Memory B cell (primary cell): ENCODE measurements at regions not wholly inside any gene's neighbourhood (a gene's known extent, or its start where the extent isn't known, plus 50 kb on each side); places are given as distances from the start of the nearest gene placed in this dataset.
"Not testable (repeated sequence)": the region's sequence is repeated elsewhere in the genome, so short reads cannot be mapped to it uniquely, and the experiment has no call there.

Source experiments
- ATAC-seq: fragments of 150-1000 bp; cut with Tn5 transposase; 2 replicates; pipeline ENCODE4 v1.10.0; 2021; ENCODE audit warnings: low read depth, mild to moderate bottlenecking, moderate library complexity
- DNase-seq, 2 donors: peaks; one replicate each; pipeline ENCODE4 v3.0.0; 2022; ENCODE audit warnings: low spot score in 2 of 2
- H3K27ac Mint-ChIP-seq: one replicate; pipeline ENCODE4 v1.8.0; 2022; ENCODE audit warnings: mild to moderate bottlenecking, moderate library complexity, mixed read lengths
- H3K27me3 Mint-ChIP-seq: one replicate; pipeline ENCODE4 v1.8.0; 2022; ENCODE audit warnings: mixed read lengths
- H3K36me3 Mint-ChIP-seq: one replicate; pipeline ENCODE4 v1.8.0; 2022; ENCODE audit warnings: mild to moderate bottlenecking, mixed read lengths
- H3K4me1 Mint-ChIP-seq: one replicate; pipeline ENCODE4 v1.8.0; 2022; ENCODE audit warnings: mixed read lengths
- H3K4me3 Mint-ChIP-seq: one replicate; pipeline ENCODE4 v1.8.0; 2022; ENCODE audit warnings: mild to moderate bottlenecking, moderate library complexity, mixed read lengths
- H3K9me3 Mint-ChIP-seq: one replicate; pipeline ENCODE4 v1.8.0; 2022; ENCODE audit warnings: mixed read lengths

- no peak for ATAC-seq
- peaks cover 4% of the 10 kb centered on the region for H3K9me3 Mint-ChIP-seq
- no peaks in the 10 kb centered on the region for H3K36me3 Mint-ChIP-seq
- no peak overlapping the region for H3K27ac Mint-ChIP-seq
- DNase-seq = no peak
- H3K4me3 Mint-ChIP-seq = no peak overlapping the region
- no peaks in the 10 kb centered on the region for H3K27me3 Mint-ChIP-seq
- no peaks in the 10 kb centered on the region for H3K4me1 Mint-ChIP-seq
These were observed 198.5 kb upstream of the ARPP21 start for GRCh38 chr3:35440826-35441225.

DNA sequence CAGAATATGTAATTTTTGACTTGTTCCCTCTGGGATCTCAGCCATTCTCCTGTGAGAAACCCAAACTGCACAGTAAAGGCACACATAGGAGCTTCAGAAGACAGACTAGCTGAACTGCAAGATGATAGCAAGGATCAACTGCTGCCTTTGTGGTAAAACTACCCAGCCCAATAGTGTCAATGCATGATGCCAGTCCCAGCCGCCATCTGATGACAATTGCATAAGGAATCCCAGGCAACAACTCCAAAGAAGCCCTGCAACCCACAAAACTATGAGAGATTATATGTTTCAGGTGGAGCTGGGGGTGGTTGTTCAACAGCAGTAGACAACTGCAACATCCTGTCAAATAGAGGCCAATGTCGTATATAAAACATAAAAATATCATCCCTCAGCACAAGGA, 192.4 kb upstream of the ARPP21 start:
- no peak for DNase-seq
- H3K9me3 Mint-ChIP-seq = peaks cover 2% of the 10 kb centered on the region
- H3K4me3 Mint-ChIP-seq = no peak overlapping the region
- no peak overlapping the region for H3K27ac Mint-ChIP-seq
- ATAC-seq = no peak
- H3K4me1 Mint-ChIP-seq = no peaks in the 10 kb centered on the region
- H3K36me3 Mint-ChIP-seq = no peaks in the 10 kb centered on the region
- H3K27me3 Mint-ChIP-seq = no peaks in the 10 kb centered on the region

DNA sequence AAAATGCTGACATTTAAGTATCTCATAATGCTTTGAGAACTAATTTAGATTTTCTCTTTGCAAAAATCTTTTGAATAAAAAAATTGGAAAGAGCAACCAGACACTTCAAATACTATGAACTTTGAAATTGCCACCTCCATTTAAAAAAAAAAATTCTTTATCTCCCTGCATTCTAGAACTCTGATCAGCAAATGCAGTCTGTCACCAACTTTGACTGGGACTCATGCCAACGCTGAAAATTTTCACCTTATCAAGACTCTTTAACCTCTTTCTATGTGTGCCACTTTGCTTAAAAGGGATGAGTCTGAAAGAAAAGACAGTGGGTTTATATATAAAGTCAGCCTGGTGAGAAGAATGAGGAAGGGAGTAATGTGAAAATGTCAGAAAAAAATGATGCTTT, 191.2 kb upstream of the ARPP21 start:
- ATAC-seq (no peak), DNase-seq (no peak)
- no peaks in the 10 kb centered on the region for H3K27me3 Mint-ChIP-seq
- H3K27ac Mint-ChIP-seq = no peak overlapping the region
- H3K9me3 Mint-ChIP-seq = peaks cover 2% of the 10 kb centered on the region
- H3K4me1 Mint-ChIP-seq = no peaks in the 10 kb centered on the region
- no peaks in the 10 kb centered on the region for H3K36me3 Mint-ChIP-seq
- H3K4me3 Mint-ChIP-seq = no peak overlapping the region

GRCh38 chr3:35448681-35449080, 190.6 kb upstream of the ARPP21 start:
- DNase-seq = no peak
- ATAC-seq = no peak
- H3K36me3 Mint-ChIP-seq = no peaks in the 10 kb centered on the region
- H3K27me3 Mint-ChIP-seq = no peaks in the 10 kb centered on the region
- H3K4me3 Mint-ChIP-seq = no peak overlapping the region
- peaks cover 2% of the 10 kb centered on the region for H3K9me3 Mint-ChIP-seq
- H3K4me1 Mint-ChIP-seq = no peaks in the 10 kb centered on the region
- no peak overlapping the region for H3K27ac Mint-ChIP-seq

- peaks cover 11% of the 10 kb centered on the region for H3K9me3 Mint-ChIP-seq
- not testable (repeated sequence) for H3K4me3 Mint-ChIP-seq, H3K27me3 Mint-ChIP-seq, DNase-seq, H3K27ac Mint-ChIP-seq, ATAC-seq, H3K4me1 Mint-ChIP-seq, H3K36me3 Mint-ChIP-seq
These were observed 184.5 kb upstream of the ARPP21 start for GRCh38 chr3:35454819-35455218.

DNA sequence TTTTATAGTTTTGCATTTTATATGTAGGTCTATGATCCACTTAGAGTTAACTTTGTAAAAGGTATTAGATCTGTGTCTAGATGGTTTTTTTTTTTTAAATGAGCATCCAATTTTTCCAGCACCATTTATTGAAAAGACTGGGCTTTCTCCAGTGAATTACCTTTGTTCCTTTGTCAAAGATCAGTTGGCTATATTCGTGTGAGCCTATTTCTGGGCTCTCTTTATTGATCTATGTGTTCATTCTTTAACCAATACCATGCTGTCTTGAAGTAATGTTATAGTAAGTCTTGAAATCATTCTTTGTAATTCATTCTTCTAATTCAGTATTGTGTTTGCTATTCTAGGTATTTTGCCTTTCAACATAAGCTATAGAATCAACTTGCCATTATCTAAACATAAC, 165.4 kb upstream of the ARPP21 start:
- Mint-ChIP-seq H3K27me3 (no peaks in the 10 kb centered on the region), H3K4me3 (no peak overlapping the region), H3K36me3 (no peaks in the 10 kb centered on the region), H3K9me3 (peaks cover 4% of the 10 kb centered on the region), H3K4me1 (no peaks in the 10 kb centered on the region), H3K27ac (no peak overlapping the region)
- DNase-seq (no peak), ATAC-seq (no peak)

- not testable (repeated sequence) for H3K36me3 Mint-ChIP-seq, DNase-seq, H3K9me3 Mint-ChIP-seq, H3K27ac Mint-ChIP-seq, H3K4me1 Mint-ChIP-seq, H3K4me3 Mint-ChIP-seq, H3K27me3 Mint-ChIP-seq, ATAC-seq
These were observed 156.8 kb upstream of the ARPP21 start for GRCh38 chr3:35482566-35482965.

GRCh38 chr3:35483131-35483530, 156.2 kb upstream of the ARPP21 start:
- Mint-ChIP-seq H3K36me3 (no peaks in the 10 kb centered on the region), H3K4me1 (no peaks in the 10 kb centered on the region), H3K27me3 (no peaks in the 10 kb centered on the region), H3K9me3 (peaks cover 8% of the 10 kb centered on the region), H3K27ac (no peak overlapping the region), H3K4me3 (no peak overlapping the region)
- ATAC-seq = no peak
- no peak for DNase-seq

DNA sequence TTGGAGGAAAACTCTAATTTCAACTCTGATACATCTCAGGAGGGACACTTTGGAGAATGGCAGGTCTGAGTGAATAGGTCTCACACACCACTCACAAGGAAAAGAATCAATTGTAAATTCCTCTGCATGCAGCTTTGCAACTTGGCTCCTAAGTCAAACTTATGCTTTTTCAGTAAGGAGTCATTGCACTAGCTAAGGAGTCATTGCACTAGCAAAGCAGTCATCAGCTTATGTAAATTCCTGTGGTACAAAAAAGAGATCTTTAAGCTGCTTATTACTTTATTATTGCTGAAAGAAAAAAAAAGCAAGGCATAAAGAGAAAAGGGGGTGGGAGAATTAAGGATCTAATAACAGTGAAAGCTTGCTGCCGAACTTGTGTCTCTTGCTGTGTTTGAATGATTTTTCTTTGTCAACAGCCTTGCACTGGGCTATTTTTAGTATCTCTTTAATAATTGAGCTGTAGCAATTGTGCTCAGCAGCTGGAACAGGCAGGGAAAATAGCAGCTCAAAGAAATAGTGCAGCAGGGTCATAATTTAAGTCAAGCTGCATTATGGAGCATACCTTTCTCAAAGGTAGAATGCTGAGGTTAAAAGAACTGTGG, 154.3 kb upstream of the ARPP21 start:
- peaks cover 8% of the 10 kb centered on the region for H3K9me3 Mint-ChIP-seq
- H3K27ac Mint-ChIP-seq = no peak overlapping the region
- no peaks in the 10 kb centered on the region for H3K4me1 Mint-ChIP-seq
- ATAC-seq (no peak), DNase-seq (no peak)
- no peaks in the 10 kb centered on the region for H3K27me3 Mint-ChIP-seq
- H3K4me3 Mint-ChIP-seq = no peak overlapping the region
- H3K36me3 Mint-ChIP-seq = no peaks in the 10 kb centered on the region

- H3K27ac Mint-ChIP-seq = no peak overlapping the region
- no peaks in the 10 kb centered on the region for H3K4me1 Mint-ChIP-seq
- H3K27me3 Mint-ChIP-seq = no peaks in the 10 kb centered on the region
- no peaks in the 10 kb centered on the region for H3K36me3 Mint-ChIP-seq
- DNase-seq (no peak), ATAC-seq (no peak)
- H3K4me3 Mint-ChIP-seq = no peak overlapping the region
- peaks cover 2% of the 10 kb centered on the region for H3K9me3 Mint-ChIP-seq
These were observed 153.0 kb upstream of the ARPP21 start for GRCh38 chr3:35486295-35486694.

GRCh38 chr3:35487376-35487775, 151.9 kb upstream of the ARPP21 start:
- no peak for DNase-seq
- no peak for ATAC-seq
- Mint-ChIP-seq H3K27me3 (no peaks in the 10 kb centered on the region), H3K4me1 (no peaks in the 10 kb centered on the region), H3K9me3 (no peaks in the 10 kb centered on the region), H3K27ac (no peak overlapping the region), H3K36me3 (no peaks in the 10 kb centered on the region), H3K4me3 (no peak overlapping the region)

DNA sequence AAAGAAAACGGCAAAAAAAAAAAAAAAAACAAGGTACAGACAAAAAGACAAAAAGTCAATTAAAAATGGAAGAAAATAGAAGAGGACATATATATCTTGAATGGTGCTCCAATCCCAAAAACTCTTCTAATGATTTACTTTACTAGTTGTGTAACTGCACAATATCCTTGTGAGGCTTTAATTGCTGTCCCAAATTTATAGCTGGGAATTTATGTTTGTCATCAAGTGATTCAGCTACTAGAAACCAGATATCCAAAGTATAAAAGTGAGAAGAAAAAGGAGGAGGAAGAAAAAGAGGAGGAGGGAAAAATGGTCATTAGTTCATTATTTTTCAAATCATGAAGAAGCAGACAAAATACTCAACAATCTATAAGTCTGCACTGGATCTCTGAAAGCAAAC, 150.8 kb upstream of the ARPP21 start:
- H3K4me1 Mint-ChIP-seq = no peaks in the 10 kb centered on the region
- no peaks in the 10 kb centered on the region for H3K9me3 Mint-ChIP-seq
- ATAC-seq (no peak), DNase-seq (no peak)
- H3K27ac Mint-ChIP-seq = no peak overlapping the region
- no peaks in the 10 kb centered on the region for H3K27me3 Mint-ChIP-seq
- no peak overlapping the region for H3K4me3 Mint-ChIP-seq
- no peaks in the 10 kb centered on the region for H3K36me3 Mint-ChIP-seq

DNA sequence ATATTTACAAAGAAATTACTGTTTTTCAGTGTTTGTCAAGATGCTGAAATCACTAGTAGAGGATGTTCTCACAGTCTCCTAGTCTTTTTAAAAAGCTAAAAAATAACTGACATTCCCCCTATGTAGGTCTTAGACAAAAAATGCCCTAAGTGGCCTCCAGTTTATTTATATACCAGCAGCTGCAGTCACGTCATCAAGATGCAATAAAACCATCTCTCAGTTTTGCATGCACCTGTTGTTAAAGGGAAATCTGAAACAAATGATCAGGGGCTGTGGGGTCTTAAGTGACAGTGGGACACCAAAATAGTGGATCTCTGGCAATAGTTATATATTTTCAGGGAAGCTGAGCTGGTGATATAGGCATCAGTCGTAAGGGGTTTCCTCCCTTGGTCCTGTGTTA, 146.5 kb upstream of the ARPP21 start:
- Mint-ChIP-seq H3K4me3 (no peak overlapping the region), H3K27ac (no peak overlapping the region), H3K36me3 (no peaks in the 10 kb centered on the region), H3K4me1 (no peaks in the 10 kb centered on the region), H3K9me3 (no peaks in the 10 kb centered on the region), H3K27me3 (no peaks in the 10 kb centered on the region)
- ATAC-seq = no peak
- no peak for DNase-seq

DNA sequence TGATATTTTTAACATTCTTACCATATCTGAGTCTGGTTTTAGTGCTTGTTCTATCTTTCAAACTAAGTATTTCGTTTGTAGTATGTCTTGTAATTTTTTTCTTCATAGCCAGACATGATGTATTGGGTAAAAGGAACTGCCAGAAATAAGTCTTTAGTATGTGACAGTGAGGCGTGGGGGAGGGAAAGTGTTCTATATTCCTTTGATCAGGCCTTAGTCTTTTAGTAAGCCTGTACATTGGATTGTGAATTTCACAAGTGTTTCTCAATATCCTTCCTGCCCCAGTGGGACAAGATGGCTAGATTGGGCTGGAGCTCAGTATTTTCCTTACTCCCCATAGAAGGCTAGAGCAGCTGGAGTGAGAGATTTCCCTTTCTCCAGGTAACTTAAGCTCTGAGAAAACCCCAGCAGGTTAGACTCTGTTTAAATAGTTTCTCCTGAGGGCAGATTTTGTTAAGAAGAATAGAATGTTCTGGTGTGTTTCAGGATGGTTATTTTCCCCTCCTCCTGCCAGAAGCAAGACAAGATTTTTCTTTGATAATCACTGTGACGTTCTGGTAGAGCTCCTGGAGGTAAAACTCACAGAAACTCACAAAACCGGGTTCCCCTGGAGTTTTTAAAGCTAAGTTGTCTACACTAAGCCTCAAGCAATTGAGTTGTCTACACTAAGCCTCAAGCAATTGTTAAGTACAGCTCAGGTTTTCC, 140.7 kb upstream of the ARPP21 start:
- Mint-ChIP-seq H3K27me3 (no peaks in the 10 kb centered on the region), H3K36me3 (no peaks in the 10 kb centered on the region), H3K4me1 (no peaks in the 10 kb centered on the region), H3K9me3 (peaks cover 4% of the 10 kb centered on the region), H3K4me3 (no peak overlapping the region), H3K27ac (no peak overlapping the region)
- no peak for DNase-seq
- no peak for ATAC-seq
